PFSK-1 (cell line): ENCODE measurements at regions not wholly inside any gene's neighbourhood (a gene's known extent, or its start where the extent isn't known, plus 50 kb on each side); places are given as distances from the start of the nearest gene placed in this dataset.

ENCODE experiments used
- FOXP2 ChIP-seq: optimal IDR thresholded peaks from 2 replicates; pipeline ENCODE3; 2011; ENCODE audit warnings: borderline replicate concordance, control low read depth, inconsistent platforms; ENCODE audit not compliant: insufficient read depth; ENCODE audit errors: extremely low read length, extremely low read depth
- POLR2AphosphoS5 ChIP-seq: IDR thresholded peaks from 2 replicates; pipeline ENCODE4 v1.6.1; 2012; ENCODE audit warnings: low read depth, mild to moderate bottlenecking, control low read depth, low read length, moderate library complexity
- SIN3A ChIP-seq: IDR thresholded peaks from 2 replicates; pipeline ENCODE4 v1.6.1; 2012; ENCODE audit warnings: mild to moderate bottlenecking, low read length, moderate library complexity, borderline replicate concordance; ENCODE audit not compliant: insufficient read depth
- TAF1 ChIP-seq: IDR thresholded peaks from 2 replicates; pipeline ENCODE4 v1.6.1; 2012; ENCODE audit warnings: low read length, control low read depth, borderline replicate concordance; ENCODE audit not compliant: insufficient read depth
- TF ChIP-seq, protein P1 (sequence below), 2 experiments: IDR thresholded peaks; 2 replicates each; pipeline versions ENCODE4 v1.6.1 to v1.8.0; 2011 to 2012; ENCODE audit warnings: low read depth in 2 of 2, low read length in 2 of 2, control low read depth in 1 of 2, inconsistent platforms in 1 of 2, mild to moderate bottlenecking in 1 of 2, moderate library complexity in 1 of 2; ENCODE audit not compliant: insufficient read depth in 1 of 2

DNA sequence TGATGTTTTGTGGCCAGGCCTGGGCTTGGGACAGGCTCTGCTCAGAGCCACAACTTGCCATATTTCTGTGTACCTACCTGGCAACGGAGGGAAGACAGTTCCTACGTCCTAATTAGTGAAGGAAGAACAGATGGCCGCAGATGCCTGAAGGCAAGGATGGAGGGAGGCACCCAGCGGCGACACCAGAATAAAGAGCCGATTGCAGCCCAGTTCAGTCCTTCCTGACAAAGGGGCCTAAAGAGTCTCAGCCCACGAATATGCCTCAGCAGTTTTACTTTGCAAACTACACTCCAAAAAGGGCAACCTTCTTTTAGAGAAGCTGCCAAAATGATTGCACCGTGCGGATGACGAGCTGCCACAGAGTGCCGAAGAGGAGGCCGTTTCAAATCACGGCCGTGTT is 585.8 kb downstream of the GLRX3 start:
- no peak for TF ChIP-seq FOXP2
- TF ChIP-seq SIN3A, result no peak
- TF ChIP-seq, protein P1, sequence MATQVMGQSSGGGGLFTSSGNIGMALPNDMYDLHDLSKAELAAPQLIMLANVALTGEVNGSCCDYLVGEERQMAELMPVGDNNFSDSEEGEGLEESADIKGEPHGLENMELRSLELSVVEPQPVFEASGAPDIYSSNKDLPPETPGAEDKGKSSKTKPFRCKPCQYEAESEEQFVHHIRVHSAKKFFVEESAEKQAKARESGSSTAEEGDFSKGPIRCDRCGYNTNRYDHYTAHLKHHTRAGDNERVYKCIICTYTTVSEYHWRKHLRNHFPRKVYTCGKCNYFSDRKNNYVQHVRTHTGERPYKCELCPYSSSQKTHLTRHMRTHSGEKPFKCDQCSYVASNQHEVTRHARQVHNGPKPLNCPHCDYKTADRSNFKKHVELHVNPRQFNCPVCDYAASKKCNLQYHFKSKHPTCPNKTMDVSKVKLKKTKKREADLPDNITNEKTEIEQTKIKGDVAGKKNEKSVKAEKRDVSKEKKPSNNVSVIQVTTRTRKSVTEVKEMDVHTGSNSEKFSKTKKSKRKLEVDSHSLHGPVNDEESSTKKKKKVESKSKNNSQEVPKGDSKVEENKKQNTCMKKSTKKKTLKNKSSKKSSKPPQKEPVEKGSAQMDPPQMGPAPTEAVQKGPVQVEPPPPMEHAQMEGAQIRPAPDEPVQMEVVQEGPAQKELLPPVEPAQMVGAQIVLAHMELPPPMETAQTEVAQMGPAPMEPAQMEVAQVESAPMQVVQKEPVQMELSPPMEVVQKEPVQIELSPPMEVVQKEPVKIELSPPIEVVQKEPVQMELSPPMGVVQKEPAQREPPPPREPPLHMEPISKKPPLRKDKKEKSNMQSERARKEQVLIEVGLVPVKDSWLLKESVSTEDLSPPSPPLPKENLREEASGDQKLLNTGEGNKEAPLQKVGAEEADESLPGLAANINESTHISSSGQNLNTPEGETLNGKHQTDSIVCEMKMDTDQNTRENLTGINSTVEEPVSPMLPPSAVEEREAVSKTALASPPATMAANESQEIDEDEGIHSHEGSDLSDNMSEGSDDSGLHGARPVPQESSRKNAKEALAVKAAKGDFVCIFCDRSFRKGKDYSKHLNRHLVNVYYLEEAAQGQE (IDR thresholded peaks at IDR 0.05; ENCODE audit: insufficient read depth in 1 of 2, low read depth in 2 of 2, low read length in 2 of 2), result no peak
- no peak for TF ChIP-seq TAF1
- TF ChIP-seq POLR2AphosphoS5, result no peak

- no peak for TF ChIP-seq FOXP2
- no peak for TF ChIP-seq POLR2AphosphoS5
- TF ChIP-seq TAF1, result no peak
- TF ChIP-seq, protein P1 (IDR thresholded peaks at IDR 0.05; ENCODE audit: insufficient read depth in 1 of 2, low read depth in 2 of 2, low read length in 2 of 2), result no peak
- no peak for TF ChIP-seq SIN3A
Measured at GRCh38 chr10:130723704-130724103, 587.5 kb downstream of the GLRX3 start.

DNA sequence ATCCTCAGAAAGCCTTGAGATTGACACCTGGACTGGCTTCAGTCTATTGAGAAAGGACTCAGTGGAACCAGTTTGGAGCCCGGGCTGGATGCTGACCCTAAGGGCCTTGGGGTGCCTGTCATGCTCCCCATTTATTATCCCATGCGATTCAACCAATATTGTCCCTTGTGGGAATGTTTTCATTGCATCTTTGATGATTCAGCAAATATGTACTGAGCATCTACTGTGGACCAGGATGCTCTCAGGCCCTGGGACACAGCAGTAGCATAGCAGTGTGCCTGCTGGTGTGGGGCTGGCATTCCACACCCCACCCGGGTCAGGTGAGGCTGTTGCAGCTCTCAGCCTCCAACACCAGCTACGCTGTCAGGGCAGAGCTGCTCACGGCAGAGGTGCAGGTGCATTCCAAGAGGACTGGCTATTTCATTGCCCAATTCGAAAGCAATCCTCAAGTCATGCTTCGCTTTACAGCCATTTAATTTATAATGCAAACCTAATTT is 586.0 kb downstream of the TCERG1L start:
- TF ChIP-seq TAF1 (no peak), FOXP2 (no peak), SIN3A (no peak), POLR2AphosphoS5 (no peak)
- TF ChIP-seq, protein P1 (IDR thresholded peaks at IDR 0.05; ENCODE audit: insufficient read depth in 1 of 2, low read depth in 2 of 2, low read length in 2 of 2), result no peak

GRCh38 chr10:130726996-130727725 is 584.4 kb downstream of the TCERG1L start:
- TF ChIP-seq, protein P1 (IDR thresholded peaks at IDR 0.05; ENCODE audit: insufficient read depth in 1 of 2, low read depth in 2 of 2, low read length in 2 of 2), result no peak
- TF ChIP-seq SIN3A (no peak), FOXP2 (no peak)
